WTC11 (cell line): ENCODE measurements at regions not wholly inside any gene's neighbourhood (a gene's known extent, or its start where the extent isn't known, plus 50 kb on each side); places are given as distances from the start of the nearest gene placed in this dataset.

Experiments used
- ATAC-seq: fragments of 200-7000 bp; cut with Tn5 transposase; 2 replicates; pipeline ENCODE4 v1.10.0; 2021; ENCODE audit warnings: mild to moderate bottlenecking, moderate library complexity
- CTCF ChIA-PET: fragments of 300-600 bp; sonication (Branson Sonifier 250); formaldehyde crosslinking; loops from one replicate; lab custom pipeline; 2021; ENCODE audit warnings: antibody characterized with exemption; lab: Charles Lee
- POLR2A ChIA-PET: fragments of 350-600 bp; sonication (Branson Sonifier 250); formaldehyde crosslinking; loops from one replicate; lab custom pipeline; 2021; ENCODE audit warnings: antibody characterized with exemption; lab: Charles Lee
- DNase-seq: peaks from one replicate; pipeline ENCODE4 v3.0.0; 2021; ENCODE audit warnings: low spot score
- H3K27ac Mint-ChIP-seq: 2 replicates; pipeline ENCODE4 v1.8.0; 2021; ENCODE audit warnings: mixed read lengths
- H3K27me3 Mint-ChIP-seq: 2 replicates; pipeline ENCODE4 v1.8.0; 2021; ENCODE audit warnings: low read depth, mild to moderate bottlenecking, moderate library complexity, mixed read lengths
- H3K36me3 Mint-ChIP-seq: 2 replicates; pipeline ENCODE4 v1.8.0; 2021; ENCODE audit warnings: mixed read lengths
- H3K4me1 Mint-ChIP-seq: 2 replicates; pipeline ENCODE4 v1.8.0; 2022; ENCODE audit warnings: mixed read lengths
- H3K4me3 Mint-ChIP-seq: 2 replicates; pipeline ENCODE4 v1.8.0; 2021; ENCODE audit warnings: mild to moderate bottlenecking, moderate library complexity, mixed read lengths
- H3K9me3 Mint-ChIP-seq: 2 replicates; pipeline ENCODE4 v1.8.0; 2021; ENCODE audit warnings: mixed read lengths
- ATF1 ChIP-seq: sonication (generic); formaldehyde crosslinking; IDR thresholded peaks from 2 replicates; pipeline ENCODE4 v1.8.1; 2023; ENCODE audit warnings: mild to moderate bottlenecking, moderate library complexity, missing genetic modification reagents
- ELF4 ChIP-seq: sonication (generic); formaldehyde crosslinking; IDR thresholded peaks from 2 replicates; pipeline ENCODE4 v1.8.1; 2022; ENCODE audit warnings: low read depth, mild to moderate bottlenecking, moderate library complexity, missing genetic modification reagents
- FOXJ3 ChIP-seq: sonication (generic); formaldehyde crosslinking; IDR thresholded peaks from 2 replicates; pipeline ENCODE4 v1.9.0; 2021; ENCODE audit warnings: missing genetic modification reagents, mild to moderate bottlenecking, borderline replicate concordance
- FOXP1 ChIP-seq: sonication (generic); formaldehyde crosslinking; IDR thresholded peaks from 2 replicates; pipeline ENCODE4 v1.8.0; 2022; ENCODE audit warnings: missing genetic modification reagents, mild to moderate bottlenecking, moderate library complexity, borderline replicate concordance
- GABPB1 ChIP-seq: sonication (generic); formaldehyde crosslinking; IDR thresholded peaks from 2 replicates; pipeline ENCODE4 v1.8.1; 2023; ENCODE audit warnings: mild to moderate bottlenecking, missing genetic modification reagents
- JUN ChIP-seq: sonication (generic); formaldehyde crosslinking; IDR thresholded peaks from 2 replicates; pipeline ENCODE4 v1.8.0; 2023; ENCODE audit warnings: mild to moderate bottlenecking, missing genetic modification reagents
- KAT7 ChIP-seq: sonication (generic); formaldehyde crosslinking; IDR thresholded peaks from 2 replicates; pipeline ENCODE4 v1.8.1; 2023; ENCODE audit warnings: missing genetic modification reagents, mild to moderate bottlenecking, borderline replicate concordance
- MXD4 ChIP-seq: fragments of 250-450 bp; sonication (Bioruptor Pico); IDR thresholded peaks from 2 replicates; pipeline ENCODE4 v1.8.0; 2021; ENCODE audit warnings: mild to moderate bottlenecking, moderate library complexity, borderline replicate concordance
- NFATC4 ChIP-seq: fragments of 250-450 bp; sonication (Bioruptor Pico); IDR thresholded peaks from 2 replicates; pipeline ENCODE4 v1.9.0; 2021; ENCODE audit warnings: mild to moderate bottlenecking
- NFYB ChIP-seq: sonication (generic); formaldehyde crosslinking; conservative IDR thresholded peaks from 2 replicates; pipeline ENCODE4 v1.8.0; 2022; ENCODE audit warnings: low read depth, missing genetic modification reagents
- NR3C1 ChIP-seq: sonication (generic); formaldehyde crosslinking; conservative IDR thresholded peaks from 2 replicates; pipeline ENCODE4 v1.8.1; 2023; ENCODE audit warnings: low read depth, mild to moderate bottlenecking, missing genetic modification reagents
- ZNF121 ChIP-seq: sonication (generic); formaldehyde crosslinking; IDR thresholded peaks from 2 replicates; pipeline ENCODE4 v1.8.0; 2023; ENCODE audit warnings: missing genetic modification reagents
- ZNF232 ChIP-seq: sonication (generic); formaldehyde crosslinking; IDR thresholded peaks from 2 replicates; pipeline ENCODE4 v1.8.0; 2022; ENCODE audit warnings: mild to moderate bottlenecking, missing genetic modification reagents
- ZNF396 ChIP-seq: fragments of 250-450 bp; sonication (Bioruptor Pico); IDR thresholded peaks from 2 replicates; pipeline ENCODE4 v1.8.0; 2021; ENCODE audit warnings: mild to moderate bottlenecking, moderate library complexity, borderline replicate concordance
- TF ChIP-seq, protein P1 (sequence below): fragments of 250-450 bp; sonication (Bioruptor Pico); IDR thresholded peaks from 2 replicates; pipeline ENCODE4 v1.9.0; 2021; ENCODE audit warnings: moderate library complexity, mild to moderate bottlenecking, inconsistent platforms, borderline replicate concordance
- TF ChIP-seq, protein P2 (sequence below): sonication (generic); formaldehyde crosslinking; conservative IDR thresholded peaks from 2 replicates; pipeline ENCODE4 v1.8.1; 2023; ENCODE audit warnings: mild to moderate bottlenecking, low read depth, missing genetic modification reagents, moderate library complexity
- TF ChIP-seq, protein P3 (sequence below): sonication (generic); formaldehyde crosslinking; conservative IDR thresholded peaks from 2 replicates; pipeline ENCODE4 v1.8.1; 2022; ENCODE audit warnings: mild to moderate bottlenecking, missing genetic modification reagents
- TF ChIP-seq, protein P4 (sequence below): sonication (generic); formaldehyde crosslinking; IDR thresholded peaks from 2 replicates; pipeline ENCODE4 v1.8.1; 2023; ENCODE audit warnings: mild to moderate bottlenecking, missing genetic modification reagents
- TF ChIP-seq, protein P5 (sequence below): sonication (generic); formaldehyde crosslinking; IDR thresholded peaks from 2 replicates; pipeline ENCODE4 v1.8.0; 2022; ENCODE audit warnings: mild to moderate bottlenecking, missing genetic modification reagents

DNA sequence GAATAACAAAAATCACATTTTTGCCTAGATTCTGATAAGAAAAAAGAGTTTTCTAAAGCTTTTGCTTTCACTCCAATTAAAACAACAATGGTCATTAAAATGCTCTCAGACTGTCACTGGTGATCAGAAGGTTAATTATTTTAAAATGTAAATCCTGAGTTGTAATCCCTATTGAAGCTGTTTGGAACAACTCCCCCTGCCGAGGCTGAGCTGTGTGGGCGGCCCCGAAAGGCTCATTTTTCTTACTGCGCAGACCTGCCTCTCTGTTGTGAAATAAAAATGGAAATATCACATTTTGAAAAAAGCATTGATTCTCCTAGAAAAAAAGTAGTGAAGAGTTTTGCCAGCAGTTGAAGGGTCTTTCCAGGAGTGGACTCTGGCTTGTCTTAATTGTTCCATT is 174.8 kb upstream of the CDKN3 start:
- TF ChIP-seq GABPB1 (CRISPR knock-in tag) (no peak), MXD4 (CRISPR knock-in tag) (no peak), ZNF396 (CRISPR knock-in tag) (no peak), KAT7 (CRISPR knock-in tag) (no peak), NR3C1 (no peak), ZNF121 (no peak), ZNF232 (no peak), FOXP1 (CRISPR knock-in tag) (no peak), NFATC4 (CRISPR knock-in tag) (no peak), FOXJ3 (CRISPR knock-in tag) (no peak), ATF1 (CRISPR knock-in tag) (no peak), NFYB (CRISPR knock-in tag) (no peak)
- TF ChIP-seq, protein P1, sequence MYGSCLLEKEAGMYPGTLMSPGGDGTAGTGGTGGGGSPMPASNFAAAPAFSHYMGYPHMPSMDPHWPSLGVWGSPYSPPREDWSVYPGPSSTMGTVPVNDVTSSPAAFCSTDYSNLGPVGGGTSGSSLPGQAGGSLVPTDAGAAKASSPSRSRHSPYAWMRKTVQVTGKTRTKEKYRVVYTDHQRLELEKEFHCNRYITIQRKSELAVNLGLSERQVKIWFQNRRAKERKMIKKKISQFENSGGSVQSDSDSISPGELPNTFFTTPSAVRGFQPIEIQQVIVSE (CRISPR knock-in tag) = no peak
- TF ChIP-seq, protein P2, sequence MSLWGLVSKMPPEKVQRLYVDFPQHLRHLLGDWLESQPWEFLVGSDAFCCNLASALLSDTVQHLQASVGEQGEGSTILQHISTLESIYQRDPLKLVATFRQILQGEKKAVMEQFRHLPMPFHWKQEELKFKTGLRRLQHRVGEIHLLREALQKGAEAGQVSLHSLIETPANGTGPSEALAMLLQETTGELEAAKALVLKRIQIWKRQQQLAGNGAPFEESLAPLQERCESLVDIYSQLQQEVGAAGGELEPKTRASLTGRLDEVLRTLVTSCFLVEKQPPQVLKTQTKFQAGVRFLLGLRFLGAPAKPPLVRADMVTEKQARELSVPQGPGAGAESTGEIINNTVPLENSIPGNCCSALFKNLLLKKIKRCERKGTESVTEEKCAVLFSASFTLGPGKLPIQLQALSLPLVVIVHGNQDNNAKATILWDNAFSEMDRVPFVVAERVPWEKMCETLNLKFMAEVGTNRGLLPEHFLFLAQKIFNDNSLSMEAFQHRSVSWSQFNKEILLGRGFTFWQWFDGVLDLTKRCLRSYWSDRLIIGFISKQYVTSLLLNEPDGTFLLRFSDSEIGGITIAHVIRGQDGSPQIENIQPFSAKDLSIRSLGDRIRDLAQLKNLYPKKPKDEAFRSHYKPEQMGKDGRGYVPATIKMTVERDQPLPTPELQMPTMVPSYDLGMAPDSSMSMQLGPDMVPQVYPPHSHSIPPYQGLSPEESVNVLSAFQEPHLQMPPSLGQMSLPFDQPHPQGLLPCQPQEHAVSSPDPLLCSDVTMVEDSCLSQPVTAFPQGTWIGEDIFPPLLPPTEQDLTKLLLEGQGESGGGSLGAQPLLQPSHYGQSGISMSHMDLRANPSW (CRISPR knock-in tag) = no peak
- TF ChIP-seq, protein P3, sequence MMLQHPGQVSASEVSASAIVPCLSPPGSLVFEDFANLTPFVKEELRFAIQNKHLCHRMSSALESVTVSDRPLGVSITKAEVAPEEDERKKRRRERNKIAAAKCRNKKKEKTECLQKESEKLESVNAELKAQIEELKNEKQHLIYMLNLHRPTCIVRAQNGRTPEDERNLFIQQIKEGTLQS (CRISPR knock-in tag) = no peak
- TF ChIP-seq, protein P4, sequence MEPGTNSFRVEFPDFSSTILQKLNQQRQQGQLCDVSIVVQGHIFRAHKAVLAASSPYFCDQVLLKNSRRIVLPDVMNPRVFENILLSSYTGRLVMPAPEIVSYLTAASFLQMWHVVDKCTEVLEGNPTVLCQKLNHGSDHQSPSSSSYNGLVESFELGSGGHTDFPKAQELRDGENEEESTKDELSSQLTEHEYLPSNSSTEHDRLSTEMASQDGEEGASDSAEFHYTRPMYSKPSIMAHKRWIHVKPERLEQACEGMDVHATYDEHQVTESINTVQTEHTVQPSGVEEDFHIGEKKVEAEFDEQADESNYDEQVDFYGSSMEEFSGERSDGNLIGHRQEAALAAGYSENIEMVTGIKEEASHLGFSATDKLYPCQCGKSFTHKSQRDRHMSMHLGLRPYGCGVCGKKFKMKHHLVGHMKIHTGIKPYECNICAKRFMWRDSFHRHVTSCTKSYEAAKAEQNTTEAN (CRISPR knock-in tag) = no peak
- TF ChIP-seq, all 79 proteins: peak for 0
- Mint-ChIP-seq H3K9me3 (no peaks in the 10 kb centered on the region), H3K27me3 (peaks cover 61% of the 10 kb centered on the region), H3K27ac (no peak overlapping the region), H3K36me3 (no peaks in the 10 kb centered on the region), H3K4me3 (peak overlapping the region; percentile 11; the same call in 1 of the 2 replicates), H3K4me1 (peaks cover 34% of the 10 kb centered on the region)
- ATAC-seq (no peak), DNase-seq (peak; percentile 20)
- POLR2A ChIA-PET = no interaction called here
- CTCF ChIA-PET = no interaction called here

DNA sequence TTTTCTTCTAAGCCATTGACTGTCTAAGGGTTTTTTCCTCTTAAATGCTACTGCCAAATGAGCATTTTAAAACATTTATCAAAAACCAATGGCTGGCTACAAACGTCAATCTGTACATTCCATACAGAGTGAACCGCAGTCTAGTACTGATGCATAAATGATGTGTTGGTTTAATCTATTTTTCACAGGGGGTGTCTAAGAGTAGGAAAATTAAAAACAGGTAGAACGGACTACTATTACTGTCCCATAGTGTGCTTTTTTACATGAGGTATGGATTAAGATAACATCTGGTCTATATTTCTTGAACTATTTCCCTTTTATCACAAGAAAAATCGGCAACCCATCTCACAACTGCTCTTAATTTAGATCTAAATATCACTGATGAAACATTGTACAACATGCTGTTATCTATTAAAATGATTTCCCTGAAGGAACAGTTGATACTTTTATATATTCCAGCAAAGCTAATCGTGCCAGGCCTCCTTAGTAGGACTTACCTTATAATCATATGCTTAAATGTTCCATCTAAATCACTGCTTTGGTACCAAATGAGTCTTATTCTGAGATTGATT is 172.9 kb upstream of the CDKN3 start:
- CTCF ChIA-PET = interaction anchor here (1.1 to 1.4 kb wide), 2 partner anchors 105 to 124 kb away, joined by 3 to 4 read pairs; no protein-coding TSS in a partner anchor
- POLR2A ChIA-PET = no interaction called here
- Mint-ChIP-seq H3K4me1 (peaks cover 31% of the 10 kb centered on the region), H3K27ac (no peak overlapping the region), H3K9me3 (peaks cover 6% of the 10 kb centered on the region), H3K36me3 (no peaks in the 10 kb centered on the region), H3K27me3 (peaks cover 44% of the 10 kb centered on the region), H3K4me3 (no peak overlapping the region)
- TF ChIP-seq ELF4 (CRISPR knock-in tag) (no peak), NFYB (CRISPR knock-in tag) (no peak), JUN (CRISPR knock-in tag) (no peak)
- TF ChIP-seq, protein P2 (CRISPR knock-in tag) = no peak
- TF ChIP-seq, protein P5, sequence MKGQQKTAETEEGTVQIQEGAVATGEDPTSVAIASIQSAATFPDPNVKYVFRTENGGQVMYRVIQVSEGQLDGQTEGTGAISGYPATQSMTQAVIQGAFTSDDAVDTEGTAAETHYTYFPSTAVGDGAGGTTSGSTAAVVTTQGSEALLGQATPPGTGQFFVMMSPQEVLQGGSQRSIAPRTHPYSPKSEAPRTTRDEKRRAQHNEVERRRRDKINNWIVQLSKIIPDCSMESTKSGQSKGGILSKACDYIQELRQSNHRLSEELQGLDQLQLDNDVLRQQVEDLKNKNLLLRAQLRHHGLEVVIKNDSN (CRISPR knock-in tag) = no peak
- DNase-seq (no peak), ATAC-seq (no peak)
